Hepatocyte (in vitro differentiated cells): ENCODE measurements at regions not wholly inside any gene's neighbourhood (a gene's known extent, or its start where the extent isn't known, plus 50 kb on each side); places are given as distances from the start of the nearest gene placed in this dataset.

ENCODE experiments used
- DNase-seq: peaks from one replicate; pipeline ENCODE4 v3.0.0-alpha.2; 2016; ENCODE audit warnings: low spot score
- H2AFZ ChIP-seq: fragments of 200-600 bp; sonication (generic); 2 replicates; pipeline ENCODE4 v1.6.0; 2016; ENCODE audit warnings: antibody characterized with exemption, mild to moderate bottlenecking
- H3K27ac ChIP-seq: fragments of 200-600 bp; sonication (generic); 2 replicates; pipeline ENCODE4 v1.5.1; 2016; ENCODE audit warnings: mild to moderate bottlenecking
- H3K27me3 ChIP-seq: fragments of 200-600 bp; sonication (generic); 2 replicates; pipeline ENCODE4 v1.6.1; 2016
- H3K36me3 ChIP-seq: fragments of 200-600 bp; sonication (generic); replicated peaks from 2 replicates; pipeline ENCODE4 v1.5.1; 2016; ENCODE audit warnings: low read depth; ENCODE audit not compliant: insufficient read depth
- H3K4me1 ChIP-seq: fragments of 200-600 bp; sonication (generic); 2 replicates; pipeline ENCODE4 v1.5.1; 2016; ENCODE audit warnings: mild to moderate bottlenecking, moderate library complexity; ENCODE audit not compliant: insufficient read depth
- H3K4me2 ChIP-seq: fragments of 200-600 bp; sonication (generic); 2 replicates; pipeline ENCODE4 v1.6.0; 2016
- H3K4me3 ChIP-seq: fragments of 200-600 bp; sonication (generic); 2 replicates; pipeline ENCODE4 v1.5.1; 2016; ENCODE audit warnings: mild to moderate bottlenecking
- H3K79me2 ChIP-seq: fragments of 200-600 bp; sonication (generic); 2 replicates; pipeline ENCODE4 v1.6.0; 2017; ENCODE audit warnings: mild to moderate bottlenecking
- H3K9me2 ChIP-seq: fragments of 200-600 bp; sonication (generic); replicated peaks from 2 replicates; pipeline ENCODE4 v1.6.0; 2017; ENCODE audit warnings: mild to moderate bottlenecking; ENCODE audit not compliant: insufficient read depth
- H3K9me3 ChIP-seq: fragments of 200-600 bp; sonication (generic); 2 replicates; pipeline ENCODE4 v1.5.1; 2016; ENCODE audit warnings: low read depth, mild to moderate bottlenecking
- H4K20me1 ChIP-seq: fragments of 200-600 bp; sonication (generic); 2 replicates; pipeline ENCODE4 v1.6.0; 2016; ENCODE audit warnings: mild to moderate bottlenecking; ENCODE audit not compliant: insufficient read depth, poor library complexity, severe bottlenecking
- EZH2 ChIP-seq: fragments of 200-600 bp; sonication (generic); IDR thresholded peaks from 2 replicates; pipeline ENCODE4 v1.6.1; 2016; ENCODE audit warnings: antibody characterized with exemption, mild to moderate bottlenecking, borderline replicate concordance
- EZH2phosphoT487 ChIP-seq: fragments of 200-600 bp; sonication (generic); IDR thresholded peaks from one replicate; pipeline ENCODE4 v1.6.1; 2018; ENCODE audit warnings: antibody characterized with exemption, mild to moderate bottlenecking, low read depth, moderate library complexity; ENCODE audit not compliant: unreplicated experiment, severe bottlenecking
- WGBS: methylation state at CpG from one replicate; pipeline ENCODE4 v1.1.6; 2016; ENCODE audit warnings: low lambda C conversion rate; ENCODE audit errors: missing lambda C conversion rate; 5-methylcytosine and 5-hydroxymethylcytosine counted together
- TF ChIP-seq, protein P1 (sequence below): fragments of 200-600 bp; sonication (generic); IDR thresholded peaks from 2 replicates; pipeline ENCODE4 v1.5.1; 2016; ENCODE audit warnings: antibody characterized with exemption, mild to moderate bottlenecking; ENCODE audit not compliant: poor library complexity

DNA sequence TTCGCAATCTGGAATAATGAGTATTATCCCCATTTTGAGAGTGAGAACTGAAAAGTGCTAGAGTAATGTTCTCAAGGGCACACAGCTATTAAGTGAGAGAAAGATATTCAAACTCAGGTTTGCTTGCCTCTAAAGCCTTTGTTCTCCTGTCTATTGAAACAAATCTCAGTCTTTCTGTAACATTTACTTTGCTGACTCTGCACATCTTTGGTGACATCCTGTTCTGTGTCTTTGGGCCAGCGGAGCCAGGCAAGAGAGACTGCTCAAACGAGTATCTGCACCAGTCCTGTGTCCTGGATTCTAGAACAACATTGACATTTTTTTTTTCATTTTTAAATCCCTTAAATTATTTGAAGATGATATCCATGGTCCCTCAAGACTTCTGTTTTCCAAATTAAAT is 1539.2 kb upstream of the PIK3C3 start:
- H3K9me2 ChIP-seq = no peaks in the 10 kb centered on the region
- TF ChIP-seq, protein P1, sequence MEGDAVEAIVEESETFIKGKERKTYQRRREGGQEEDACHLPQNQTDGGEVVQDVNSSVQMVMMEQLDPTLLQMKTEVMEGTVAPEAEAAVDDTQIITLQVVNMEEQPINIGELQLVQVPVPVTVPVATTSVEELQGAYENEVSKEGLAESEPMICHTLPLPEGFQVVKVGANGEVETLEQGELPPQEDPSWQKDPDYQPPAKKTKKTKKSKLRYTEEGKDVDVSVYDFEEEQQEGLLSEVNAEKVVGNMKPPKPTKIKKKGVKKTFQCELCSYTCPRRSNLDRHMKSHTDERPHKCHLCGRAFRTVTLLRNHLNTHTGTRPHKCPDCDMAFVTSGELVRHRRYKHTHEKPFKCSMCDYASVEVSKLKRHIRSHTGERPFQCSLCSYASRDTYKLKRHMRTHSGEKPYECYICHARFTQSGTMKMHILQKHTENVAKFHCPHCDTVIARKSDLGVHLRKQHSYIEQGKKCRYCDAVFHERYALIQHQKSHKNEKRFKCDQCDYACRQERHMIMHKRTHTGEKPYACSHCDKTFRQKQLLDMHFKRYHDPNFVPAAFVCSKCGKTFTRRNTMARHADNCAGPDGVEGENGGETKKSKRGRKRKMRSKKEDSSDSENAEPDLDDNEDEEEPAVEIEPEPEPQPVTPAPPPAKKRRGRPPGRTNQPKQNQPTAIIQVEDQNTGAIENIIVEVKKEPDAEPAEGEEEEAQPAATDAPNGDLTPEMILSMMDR = no peak
- TF ChIP-seq EZH2 = no peak
- no peak for TF ChIP-seq EZH2phosphoT487
- no peaks in the 10 kb centered on the region for H3K9me3 ChIP-seq
- no peaks in the 10 kb centered on the region for H3K27me3 ChIP-seq
- H3K79me2 ChIP-seq = no peaks in the 10 kb centered on the region
- H2AFZ ChIP-seq = no peak overlapping the region
- no peak overlapping the region for H3K4me2 ChIP-seq
- no peak overlapping the region for H3K27ac ChIP-seq
- DNase-seq = no peak
- no peaks in the 10 kb centered on the region for H3K4me1 ChIP-seq
- WGBS = 72% methylated on average over 3 of the region's 3 CpGs
- no peaks in the 10 kb centered on the region for H4K20me1 ChIP-seq
- no peak overlapping the region for H3K4me3 ChIP-seq
- H3K36me3 ChIP-seq = no peaks in the 10 kb centered on the region

DNA sequence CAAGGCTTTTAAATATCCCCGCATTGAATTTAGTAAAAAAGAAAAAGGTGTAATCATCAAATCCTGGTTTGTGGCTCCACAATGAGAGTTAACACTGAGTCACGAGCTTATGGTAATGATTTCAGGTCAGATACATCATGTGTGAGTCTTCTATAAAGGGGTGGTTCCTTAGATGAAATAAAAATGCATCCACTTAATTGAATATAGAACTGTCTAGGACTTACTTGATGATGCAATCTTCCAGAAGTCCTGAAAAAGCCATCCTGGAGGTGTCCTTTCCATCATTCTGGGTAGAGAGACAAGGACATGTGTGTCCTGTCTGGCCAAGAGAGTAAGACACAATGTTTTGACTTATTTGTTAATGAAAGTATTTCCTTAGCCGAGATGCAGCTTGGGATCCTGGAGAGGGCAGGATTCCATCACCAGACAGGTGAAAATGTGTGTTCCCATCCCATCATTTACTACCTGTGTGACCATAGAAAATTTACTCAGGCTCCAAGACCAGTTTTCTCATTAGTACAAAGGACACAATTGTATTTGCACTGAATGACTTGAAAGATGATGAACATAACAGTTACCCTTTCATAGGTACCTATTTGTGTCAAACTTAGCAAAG is 1539.8 kb upstream of the PIK3C3 start:
- Histone ChIP-seq H3K36me3 (no peaks in the 10 kb centered on the region), H3K4me1 (no peaks in the 10 kb centered on the region), H3K27ac (no peak overlapping the region), H2AFZ (no peak overlapping the region), H3K27me3 (no peaks in the 10 kb centered on the region), H3K4me2 (no peak overlapping the region), H3K9me3 (no peaks in the 10 kb centered on the region), H3K9me2 (no peaks in the 10 kb centered on the region), H4K20me1 (no peaks in the 10 kb centered on the region), H3K79me2 (no peaks in the 10 kb centered on the region), H3K4me3 (no peak overlapping the region)
- WGBS = 71% methylated on average over 3 of the region's 3 CpGs
- TF ChIP-seq EZH2phosphoT487 (no peak), EZH2 (no peak)
- TF ChIP-seq, protein P1 = no peak
- DNase-seq = no peak

DNA sequence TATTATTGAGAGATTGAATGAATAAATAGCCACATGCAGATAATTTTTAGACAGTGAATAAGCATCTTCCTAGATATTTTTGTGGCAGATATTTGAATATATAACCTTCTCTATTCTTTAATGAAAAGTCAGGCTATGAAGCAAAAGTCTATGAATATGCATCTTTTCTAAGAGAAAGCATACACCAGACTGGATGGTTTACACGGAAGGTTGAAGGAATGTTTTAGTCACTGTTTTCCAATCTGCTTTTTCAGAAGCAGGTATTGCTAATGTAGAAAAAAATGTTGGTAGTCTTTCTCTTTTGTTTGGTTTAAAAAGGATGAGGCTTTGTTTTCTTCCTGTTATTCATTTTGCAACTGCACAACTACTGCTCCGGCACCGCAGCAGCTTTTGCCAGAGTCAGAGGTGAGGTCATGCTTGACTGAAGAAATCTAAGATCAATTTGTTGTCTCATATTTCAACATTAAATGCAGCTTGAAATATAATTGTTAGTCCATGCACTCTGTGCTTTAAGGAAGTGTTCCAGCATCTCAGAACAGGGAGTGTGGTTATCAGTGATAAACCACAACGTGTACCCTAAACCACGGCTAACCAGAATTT is 1540.8 kb upstream of the PIK3C3 start:
- no peaks in the 10 kb centered on the region for H4K20me1 ChIP-seq
- TF ChIP-seq EZH2 = no peak
- TF ChIP-seq, protein P1 = no peak
- TF ChIP-seq EZH2phosphoT487 = no peak
- no peaks in the 10 kb centered on the region for H3K79me2 ChIP-seq
- no peak overlapping the region for H2AFZ ChIP-seq
- no peaks in the 10 kb centered on the region for H3K27me3 ChIP-seq
- no peak for DNase-seq
- H3K4me3 ChIP-seq = no peak overlapping the region
- no peaks in the 10 kb centered on the region for H3K9me3 ChIP-seq
- H3K4me1 ChIP-seq = no peaks in the 10 kb centered on the region
- no peak overlapping the region for H3K27ac ChIP-seq
- H3K36me3 ChIP-seq = no peaks in the 10 kb centered on the region
- H3K4me2 ChIP-seq = no peak overlapping the region
- whole genome bisulfite sequencing = 59% methylated on average over 5 of the region's 5 CpGs
- no peaks in the 10 kb centered on the region for H3K9me2 ChIP-seq
